ENCODE measurements at regions not wholly inside any gene's neighbourhood (a gene's known extent, or its start where the extent isn't known, plus 50 kb on each side); places are given as distances from the start of the nearest gene placed in this dataset.

DNA sequence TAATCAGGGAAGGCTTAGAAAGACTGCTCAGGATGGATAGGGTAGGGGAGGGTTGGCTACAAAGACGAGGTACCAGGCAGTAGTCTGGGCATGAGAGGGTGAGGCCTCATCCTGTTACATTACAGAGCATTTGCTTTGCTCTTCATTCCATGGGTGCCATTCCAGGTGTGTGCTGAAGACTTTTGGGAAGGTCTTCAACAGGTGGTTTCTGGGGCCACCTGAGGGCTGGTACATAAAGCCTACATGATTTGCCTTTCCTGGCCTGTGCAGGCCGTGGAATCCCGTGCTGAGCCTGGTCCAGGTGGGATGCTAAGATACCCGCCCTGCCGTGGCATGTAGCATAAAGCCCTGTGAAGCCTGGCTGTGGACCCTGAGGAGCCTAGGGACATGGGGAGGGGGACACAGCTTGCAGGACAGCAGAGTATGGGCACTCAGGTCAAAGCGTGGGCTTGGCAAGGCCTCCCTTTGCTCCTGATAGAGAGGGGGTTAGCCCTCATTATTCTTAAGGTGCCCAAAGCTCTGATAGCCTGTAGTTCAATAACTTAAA lies 55.6 kb upstream of the ZNF536 start:
- TF ChIP-seq, protein P1, sequence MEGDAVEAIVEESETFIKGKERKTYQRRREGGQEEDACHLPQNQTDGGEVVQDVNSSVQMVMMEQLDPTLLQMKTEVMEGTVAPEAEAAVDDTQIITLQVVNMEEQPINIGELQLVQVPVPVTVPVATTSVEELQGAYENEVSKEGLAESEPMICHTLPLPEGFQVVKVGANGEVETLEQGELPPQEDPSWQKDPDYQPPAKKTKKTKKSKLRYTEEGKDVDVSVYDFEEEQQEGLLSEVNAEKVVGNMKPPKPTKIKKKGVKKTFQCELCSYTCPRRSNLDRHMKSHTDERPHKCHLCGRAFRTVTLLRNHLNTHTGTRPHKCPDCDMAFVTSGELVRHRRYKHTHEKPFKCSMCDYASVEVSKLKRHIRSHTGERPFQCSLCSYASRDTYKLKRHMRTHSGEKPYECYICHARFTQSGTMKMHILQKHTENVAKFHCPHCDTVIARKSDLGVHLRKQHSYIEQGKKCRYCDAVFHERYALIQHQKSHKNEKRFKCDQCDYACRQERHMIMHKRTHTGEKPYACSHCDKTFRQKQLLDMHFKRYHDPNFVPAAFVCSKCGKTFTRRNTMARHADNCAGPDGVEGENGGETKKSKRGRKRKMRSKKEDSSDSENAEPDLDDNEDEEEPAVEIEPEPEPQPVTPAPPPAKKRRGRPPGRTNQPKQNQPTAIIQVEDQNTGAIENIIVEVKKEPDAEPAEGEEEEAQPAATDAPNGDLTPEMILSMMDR (IDR thresholded peaks at IDR 0.05; ENCODE audit: insufficient read depth, low read depth, low read length, missing control alignments) = no peak
- H3K4me3 ChIP-seq (ENCODE audit: low read depth, low read length) = no peak overlapping the region
- no peak for DNase-seq (ENCODE audit: low read depth)

DNA sequence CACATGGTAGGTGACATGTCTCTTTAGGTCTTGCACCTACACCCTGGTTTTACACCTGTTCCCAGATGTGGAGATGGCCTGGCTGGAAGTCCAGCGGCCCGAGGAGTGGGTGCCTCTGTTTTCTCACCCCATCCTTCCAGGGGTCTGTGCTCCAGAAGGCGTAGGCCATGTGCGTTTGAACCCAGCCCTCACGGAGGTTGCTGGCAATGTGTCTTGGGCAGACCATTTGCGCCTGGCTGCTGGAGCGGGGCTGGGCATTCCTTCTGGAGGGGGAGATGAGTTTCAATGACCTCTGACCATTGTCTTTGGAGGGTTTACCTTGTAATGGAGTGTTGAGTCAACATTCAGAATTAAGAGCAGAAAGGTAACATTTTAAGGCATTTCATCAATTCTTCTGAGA lies 54.8 kb upstream of the ZNF536 start:
- no peak overlapping the region for H3K4me3 ChIP-seq (ENCODE audit: low read depth, low read length)
- DNase-seq (ENCODE audit: low read depth) = no peak
- TF ChIP-seq, protein P1 (IDR thresholded peaks at IDR 0.05; ENCODE audit: insufficient read depth, low read depth, low read length, missing control alignments) = no peak

DNA sequence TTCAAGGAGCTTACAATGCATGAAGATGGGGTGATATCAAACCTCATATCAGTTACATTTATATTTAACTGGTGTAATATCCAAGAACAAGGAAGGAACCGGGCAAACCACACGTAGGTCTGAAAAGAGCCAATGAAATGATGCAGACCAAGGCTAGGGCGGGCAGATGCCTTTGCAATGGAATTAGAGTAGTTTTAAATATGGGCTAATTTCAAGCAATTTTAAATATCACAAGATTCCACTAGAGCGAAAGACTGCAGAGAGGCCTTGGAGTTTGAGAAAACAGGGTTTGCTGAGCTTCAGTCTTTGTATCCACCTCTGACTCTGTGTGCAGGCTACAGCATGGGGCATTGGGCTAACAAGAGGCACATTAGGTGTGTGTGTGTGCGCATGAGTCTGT lies 53.9 kb upstream of the ZNF536 start:
- TF ChIP-seq, protein P1 (IDR thresholded peaks at IDR 0.05; ENCODE audit: insufficient read depth, low read depth, low read length, missing control alignments) = no peak
- no peak for DNase-seq (ENCODE audit: low read depth)
- no peak overlapping the region for H3K4me3 ChIP-seq (ENCODE audit: low read depth, low read length)

DNA sequence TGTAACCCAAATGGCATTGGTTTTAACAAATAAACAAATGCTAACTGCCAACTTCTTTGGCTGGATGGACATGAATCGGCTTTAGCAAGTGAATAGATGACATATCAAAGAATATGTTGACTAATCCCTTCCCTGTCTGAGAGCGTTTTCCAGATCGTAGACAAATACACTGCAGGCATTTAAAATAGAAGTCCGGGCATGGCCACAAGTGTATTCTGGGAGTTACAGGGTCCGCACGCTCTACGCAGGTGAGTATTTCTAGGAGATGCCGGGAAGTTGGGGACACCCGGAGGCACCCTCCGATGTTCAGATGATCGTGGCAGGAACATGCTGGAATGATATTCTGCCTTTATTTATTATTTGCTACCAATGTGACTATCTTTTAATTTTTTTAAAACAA lies 53.2 kb upstream of the ZNF536 start:
- TF ChIP-seq, protein P1 (IDR thresholded peaks at IDR 0.05; ENCODE audit: insufficient read depth, low read depth, low read length, missing control alignments) = no peak
- no peak overlapping the region for H3K4me3 ChIP-seq (ENCODE audit: low read depth, low read length)
- DNase-seq (ENCODE audit: low read depth) = no peak

DNA sequence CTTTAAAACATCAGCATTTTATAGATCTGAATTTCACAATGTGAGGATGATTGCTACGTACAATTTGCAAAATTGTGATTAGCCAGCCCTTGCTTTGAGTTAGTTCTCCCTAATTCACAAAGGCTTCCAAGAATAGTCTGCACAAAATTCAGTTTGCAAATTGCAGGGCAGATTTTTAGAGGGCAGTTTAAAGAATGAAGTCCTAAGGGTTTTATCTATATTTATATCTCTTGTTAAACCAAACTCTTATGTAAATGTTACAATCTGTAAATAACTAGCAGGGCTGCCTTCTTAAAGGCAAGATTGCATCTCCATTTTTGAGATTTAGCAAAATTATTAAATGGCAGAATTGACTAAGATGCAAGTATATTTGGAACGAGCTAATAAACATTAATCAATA lies 52.8 kb upstream of the ZNF536 start:
- no peak for DNase-seq (ENCODE audit: low read depth)
- TF ChIP-seq, protein P1 (IDR thresholded peaks at IDR 0.05; ENCODE audit: insufficient read depth, low read depth, low read length, missing control alignments) = no peak
- no peak overlapping the region for H3K4me3 ChIP-seq (ENCODE audit: low read depth, low read length)

DNA sequence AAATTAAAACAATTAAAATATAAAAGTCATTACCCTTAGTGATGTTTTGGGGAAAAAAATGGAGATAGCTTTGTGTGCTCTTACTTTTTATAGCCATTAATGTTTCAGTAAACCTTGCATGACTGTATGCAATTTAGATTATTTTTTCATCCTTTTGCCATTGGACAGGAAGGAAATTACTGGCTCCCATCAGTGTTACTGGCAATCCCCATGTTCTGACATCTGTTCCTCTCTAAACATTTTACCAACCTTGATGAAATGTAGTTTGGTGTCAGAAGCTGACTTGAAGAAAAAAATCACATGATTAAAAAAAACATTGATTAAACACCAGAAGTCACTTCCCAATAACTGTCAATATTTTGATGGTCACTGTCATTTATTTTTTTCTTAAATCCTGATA lies 52.3 kb upstream of the ZNF536 start:
- TF ChIP-seq, protein P1 (IDR thresholded peaks at IDR 0.05; ENCODE audit: insufficient read depth, low read depth, low read length, missing control alignments) = no peak
- no peak for DNase-seq (ENCODE audit: low read depth)
- no peak overlapping the region for H3K4me3 ChIP-seq (ENCODE audit: low read depth, low read length)

DNA sequence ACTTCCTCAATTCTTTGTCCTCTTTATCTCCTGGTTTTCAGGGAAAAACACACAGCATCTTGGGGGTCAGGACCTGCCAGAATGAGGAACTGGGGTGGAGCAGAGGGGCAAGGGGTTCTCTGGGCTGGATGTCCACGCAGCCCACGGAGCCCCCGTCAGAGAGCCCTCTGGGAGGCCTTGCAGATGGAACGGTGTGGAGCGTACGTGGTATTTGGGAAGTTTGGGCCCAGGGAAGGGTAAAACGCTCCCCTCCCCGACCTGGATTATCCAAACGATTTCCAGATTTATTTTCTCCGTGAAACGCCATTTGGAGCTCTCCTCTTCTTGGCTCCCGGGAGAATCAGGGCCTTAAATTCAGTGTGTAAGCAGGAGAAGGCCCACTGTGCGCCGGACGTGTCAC lies 51.7 kb upstream of the ZNF536 start:
- H3K4me3 ChIP-seq (ENCODE audit: low read depth, low read length) = no peak overlapping the region
- DNase-seq (ENCODE audit: low read depth) = no peak
- TF ChIP-seq, protein P1 (IDR thresholded peaks at IDR 0.05; ENCODE audit: insufficient read depth, low read depth, low read length, missing control alignments) = no peak
